Endothelial cell of umbilical vein (primary cell): ENCODE measurements at regions not wholly inside any gene's neighbourhood (a gene's known extent, or its start where the extent isn't known, plus 50 kb on each side); places are given as distances from the start of the nearest gene placed in this dataset.

ENCODE experiments used
- BruUV-seq: library from RNA; stranded (reverse); fragments of 400-500 nt; replicated peaks from 2 replicates; lab custom pipeline; 2021; lab: Mats Ljungman, UMichigan
- CTCF ChIA-PET: fragments of 300-600, 350-600 bp; sonication (Branson Sonifier 250); formaldehyde crosslinking; loops from one replicate; lab custom pipeline; 2021; ENCODE audit warnings: antibody characterized with exemption, inconsistent platforms; lab: Charles Lee
- POLR2A ChIA-PET: fragments of 300-600, 350-600 bp; sonication (Branson Sonifier 250); formaldehyde crosslinking; loops from one replicate; lab custom pipeline; 2021; ENCODE audit warnings: antibody characterized with exemption, inconsistent platforms; lab: Charles Lee
- DNase-seq: peaks from one replicate; pipeline ENCODE4 v3.0.0-alpha.2; 2011; ENCODE audit warnings: low read depth, low spot score
- FAIRE-seq: peaks from 2 replicates; lab custom pipeline; 2011; peaks lifted over from hg19 to GRCh38; lab: Jason Lieb, UNC
- H2AFZ ChIP-seq: 2 replicates; pipeline ENCODE4 v1.6.0; 2012; ENCODE audit warnings: low read depth, low read length, control low read depth, inconsistent platforms
- H3K27ac ChIP-seq: 2 replicates; pipeline ENCODE4 v1.5.1; 2011; ENCODE audit warnings: low read depth, mild to moderate bottlenecking, control low read depth, low read length, moderate library complexity; ENCODE audit not compliant: insufficient read depth
- H3K27me3 ChIP-seq, 2 experiments: 2 replicates each; pipeline versions ENCODE4 v1.6.0 to v1.6.1; 2011; ENCODE audit warnings: low read length in 2 of 2, mixed read lengths in 1 of 2; ENCODE audit not compliant: control insufficient read depth in 2 of 2, insufficient read depth in 2 of 2
- H3K36me3 ChIP-seq, 2 experiments: 2 replicates in 1 of 2; 3 replicates in 1 of 2; pipeline ENCODE4 v1.5.1; 2011; ENCODE audit warnings: low read length in 2 of 2, mild to moderate bottlenecking in 1 of 2, moderate library complexity in 1 of 2; ENCODE audit not compliant: control insufficient read depth in 2 of 2, insufficient read depth in 2 of 2; ENCODE audit errors: extremely low read depth in 1 of 2
- H3K4me1 ChIP-seq: 3 replicates; pipeline ENCODE4 v1.5.1; 2011; ENCODE audit warnings: mild to moderate bottlenecking, low read length; ENCODE audit not compliant: control insufficient read depth, insufficient read depth; ENCODE audit errors: extremely low read depth
- H3K4me2 ChIP-seq: 2 replicates; pipeline ENCODE4 v1.6.1; 2011; ENCODE audit warnings: low read length, control low read depth, mixed read lengths; ENCODE audit not compliant: insufficient read depth
- H3K4me3 ChIP-seq, 3 experiments: fragments of 200-600 bp in 1 of 3; sonication (generic), shearing (Covaris generic) in 1 of 3; replicated peaks in 1 of 3; 2 replicates each; pipeline ENCODE4 v1.5.1; 2011 to 2016; ENCODE audit warnings: control low read depth in 3 of 3, low read length in 3 of 3, mild to moderate bottlenecking in 2 of 3, inconsistent platforms in 1 of 3, low read depth in 1 of 3, moderate library complexity in 1 of 3; ENCODE audit not compliant: insufficient read depth in 1 of 3
- H3K79me2 ChIP-seq: 2 replicates; pipeline ENCODE4 v1.6.0; 2012; ENCODE audit warnings: low read length, inconsistent platforms; ENCODE audit not compliant: control insufficient read depth, insufficient read depth
- H3K9ac ChIP-seq: replicated peaks from 2 replicates; pipeline ENCODE3; 2011; ENCODE audit warnings: low read length, control low read depth; ENCODE audit not compliant: insufficient read depth; ENCODE audit errors: extremely low read depth
- H3K9me1 ChIP-seq: replicated peaks from 3 replicates; pipeline ENCODE4 v1.6.0; 2011; ENCODE audit warnings: mild to moderate bottlenecking, low read length; ENCODE audit not compliant: control insufficient read depth, insufficient read depth; ENCODE audit errors: extremely low read depth
- H3K9me3 ChIP-seq: replicated peaks from 2 replicates; pipeline ENCODE4 v1.5.1; 2012; ENCODE audit warnings: low read length, inconsistent platforms; ENCODE audit not compliant: control insufficient read depth, insufficient read depth
- H4K20me1 ChIP-seq: replicated peaks from 2 replicates; pipeline ENCODE3; 2011; ENCODE audit warnings: mild to moderate bottlenecking, low read length; ENCODE audit not compliant: control insufficient read depth, insufficient read depth; ENCODE audit errors: extremely low read depth
- CTCF ChIP-seq, 2 donors: IDR thresholded peaks; 1 replicate in 1 of 2; 2 replicates in 1 of 2; pipeline ENCODE4 v1.5.1; 2011; ENCODE audit warnings: low read length in 2 of 2, mild to moderate bottlenecking in 2 of 2, moderate library complexity in 2 of 2, control low read depth in 1 of 2, inconsistent platforms in 1 of 2, low read depth in 1 of 2; ENCODE audit not compliant: insufficient read depth in 1 of 2; ENCODE audit errors: extremely low read depth in 1 of 2
- EZH2 ChIP-seq: IDR thresholded peaks from 2 replicates; pipeline ENCODE4 v1.6.1; 2012; ENCODE audit warnings: borderline replicate concordance, low read depth, mild to moderate bottlenecking, moderate library complexity, low read length, inconsistent platforms; ENCODE audit not compliant: severe bottlenecking
- FOS ChIP-seq: IDR thresholded peaks from 2 replicates; pipeline ENCODE4 v1.6.1; 2011; ENCODE audit warnings: mild to moderate bottlenecking, low read length, moderate library complexity, borderline replicate concordance; ENCODE audit not compliant: insufficient read depth
- GATA2 ChIP-seq: IDR thresholded peaks from 2 replicates; pipeline ENCODE4 v1.7.0; 2011; ENCODE audit warnings: low read depth, mild to moderate bottlenecking, moderate library complexity, mixed read lengths, low read length; ENCODE audit not compliant: insufficient read length, insufficient read depth
- JUN ChIP-seq: IDR thresholded peaks from 2 replicates; pipeline ENCODE4 v1.6.1; 2011; ENCODE audit warnings: borderline replicate concordance, low read depth; ENCODE audit not compliant: insufficient read length, insufficient read depth
- MAX ChIP-seq: IDR thresholded peaks from 2 replicates; pipeline ENCODE4 v1.6.1; 2011; ENCODE audit not compliant: insufficient read depth, insufficient read length
- MYC ChIP-seq: IDR thresholded peaks from one replicate; pipeline ENCODE4 v1.6.1; 2011; ENCODE audit warnings: mild to moderate bottlenecking, low read depth, low read length
- POLR2A ChIP-seq: IDR thresholded peaks from 2 replicates; pipeline ENCODE4 v1.6.1; 2012; ENCODE audit warnings: low read depth, mild to moderate bottlenecking, control low read depth, low read length
- POLR2AphosphoS5 ChIP-seq: IDR thresholded peaks from 2 replicates; pipeline ENCODE4 v1.6.1; 2012; ENCODE audit warnings: low read depth, mild to moderate bottlenecking, control low read depth, low read length, moderate library complexity; ENCODE audit not compliant: insufficient read depth
- dilution Hi-C: fragments of 300-500 bp; cut with MboI; formaldehyde crosslinking; loops from one replicate; pipeline ENCODE4 v1.15.0; 2019; ENCODE audit warnings: low sequenced_read_pairs; ENCODE audit not compliant: extremely low pct_ligation_motif_present
- intact Hi-C: fragments of 100-400 bp; cut with micrococcal nuclease; formaldehyde crosslinking; loops from one replicate; pipeline ENCODE4 v1.10.0; 2022

GRCh38 chr16:35252356-35252936 is 1793.0 kb downstream of the TP53TG3F start:
- Histone ChIP-seq H3K9me3 (peaks cover 2% of the 10 kb centered on the region), H3K4me3 (no peak overlapping the region), H3K27ac (no peak overlapping the region), H3K4me1 (no peaks in the 10 kb centered on the region), H3K4me2 (no peak overlapping the region), H2AFZ (no peak overlapping the region), H3K27me3 (no peaks in the 10 kb centered on the region), H3K79me2 (no peaks in the 10 kb centered on the region), H3K9ac (no peak overlapping the region), H3K9me1 (no peaks in the 10 kb centered on the region), H3K36me3 (no peaks in the 10 kb centered on the region), H4K20me1 (no peaks in the 10 kb centered on the region)
- peak; percentile 1 for DNase-seq
- no peak for TF ChIP-seq MYC
- TF ChIP-seq POLR2AphosphoS5, result no peak
- TF ChIP-seq JUN, result no peak
- no peak for TF ChIP-seq POLR2A
- no peak for TF ChIP-seq FOS
- TF ChIP-seq MAX, result no peak
- no peak for TF ChIP-seq EZH2
- TF ChIP-seq CTCF (IDR thresholded peaks at IDR 0.05; ENCODE audit: extremely low read depth in 1 of 2, insufficient read depth in 1 of 2, low read depth in 1 of 2, low read length in 2 of 2), result no peak
- TF ChIP-seq GATA2, result no peak
- intact Hi-C loops, result no loop called here
- ChIA-PET POLR2A (no interaction called here), CTCF (no interaction called here)
- no peak for FAIRE-seq
- no TSS peak for BruUV-seq
- dilution Hi-C loops, result no loop called here
